OCI-LY1 (cell line): ENCODE measurements at regions not wholly inside any gene's neighbourhood (a gene's known extent, or its start where the extent isn't known, plus 50 kb on each side); places are given as distances from the start of the nearest gene placed in this dataset.

Experiments used
- H2AFZ ChIP-seq: fragments of 200-600 bp; sonication (generic), shearing (Covaris generic); 2 replicates; pipeline ENCODE4 v1.6.0; 2014; ENCODE audit warnings: antibody characterized with exemption, mild to moderate bottlenecking, low read length
- H3F3A ChIP-seq: fragments of 200-600 bp; sonication (generic), shearing (Covaris generic); 2 replicates; pipeline ENCODE4 v1.6.0; 2014; ENCODE audit warnings: mild to moderate bottlenecking, antibody characterized with exemption, low read length, moderate library complexity; ENCODE audit not compliant: insufficient read depth
- H3K27ac ChIP-seq: fragments of 200-600 bp; sonication (generic); 2 replicates; pipeline ENCODE4 v1.5.1; 2014; ENCODE audit warnings: low read length, mixed run types, mild to moderate bottlenecking, low read depth; ENCODE audit not compliant: poor library complexity, severe bottlenecking
- H3K27me3 ChIP-seq: fragments of 200-600 bp; sonication (generic); 2 replicates; pipeline ENCODE4 v1.6.0; 2014; ENCODE audit warnings: antibody characterized with exemption, mild to moderate bottlenecking, low read length, moderate library complexity; ENCODE audit not compliant: insufficient read depth
- H3K36me3 ChIP-seq: fragments of 200-600 bp; sonication (generic); 2 replicates; pipeline ENCODE4 v1.6.1; 2014; ENCODE audit warnings: mild to moderate bottlenecking, antibody characterized with exemption, low read length, moderate library complexity, mixed read lengths; ENCODE audit not compliant: insufficient read depth
- H3K4me1 ChIP-seq: fragments of 200-600 bp; sonication (generic); 2 replicates; pipeline ENCODE4 v1.5.1; 2014; ENCODE audit warnings: mild to moderate bottlenecking, low read length, moderate library complexity; ENCODE audit not compliant: insufficient read depth, severe bottlenecking
- H3K4me2 ChIP-seq: fragments of 200-600 bp; sonication (generic), shearing (Covaris generic); 2 replicates; pipeline ENCODE4 v1.6.1; 2014; ENCODE audit warnings: low read length
- H3K4me3 ChIP-seq: fragments of 200-600 bp; sonication (generic); 2 replicates; pipeline ENCODE4 v1.5.1; 2014; ENCODE audit warnings: low read length, low read depth, mild to moderate bottlenecking, mixed read lengths; ENCODE audit not compliant: poor library complexity, severe bottlenecking
- H3K79me2 ChIP-seq: fragments of 200-600 bp; shearing (Covaris generic); 2 replicates; pipeline ENCODE4 v1.6.1; 2016; ENCODE audit warnings: mixed run types, low read length, mixed read lengths; ENCODE audit not compliant: insufficient read depth
- H3K9ac ChIP-seq: fragments of 200-600 bp; sonication (generic), shearing (Covaris generic); 2 replicates; pipeline ENCODE4 v1.6.1; 2014; ENCODE audit warnings: mild to moderate bottlenecking, low read length, mixed read lengths
- H3K9me2 ChIP-seq: fragments of 200-600 bp; sonication (generic), shearing (Covaris generic); 2 replicates; pipeline ENCODE4 v1.6.1; 2014; ENCODE audit warnings: low read depth, mild to moderate bottlenecking, low read length, mixed read lengths
- H3K9me3 ChIP-seq: fragments of 200-600 bp; shearing (Covaris generic); 2 replicates; pipeline ENCODE4 v1.6.1; 2014; ENCODE audit warnings: low read length, mixed read lengths
- H4K20me1 ChIP-seq: fragments of 200-600 bp; sonication (generic), shearing (Covaris generic); 2 replicates; pipeline ENCODE4 v1.6.0; 2016; ENCODE audit warnings: mild to moderate bottlenecking, low read length; ENCODE audit not compliant: insufficient read depth
- CTCF ChIP-seq: fragments of 200-600 bp; sonication (generic), shearing (Covaris generic); IDR thresholded peaks from 2 replicates; pipeline ENCODE4 v1.5.1; 2017; ENCODE audit warnings: mild to moderate bottlenecking, antibody characterized with exemption, low read length, moderate library complexity, mixed read lengths
- EZH2 ChIP-seq: fragments of 200-600 bp; sonication (generic), shearing (Covaris generic); IDR thresholded peaks from 2 replicates; pipeline ENCODE4 v1.8.0; 2017; ENCODE audit warnings: borderline replicate concordance, mixed run types, mild to moderate bottlenecking, antibody characterized with exemption, low read length, moderate library complexity, mixed read lengths

- Histone ChIP-seq H3K27me3 (no peaks in the 10 kb centered on the region), H3K4me3 (no peak overlapping the region), H3K9me3 (no peaks in the 10 kb centered on the region), H3K79me2 (no peaks in the 10 kb centered on the region), H3K27ac (no peak overlapping the region), H3K9ac (no peak overlapping the region), H3F3A (no peaks in the 10 kb centered on the region), H3K4me2 (no peak overlapping the region), H4K20me1 (no peaks in the 10 kb centered on the region), H3K9me2 (no peaks in the 10 kb centered on the region), H3K4me1 (no peaks in the 10 kb centered on the region), H2AFZ (no peak overlapping the region), H3K36me3 (no peaks in the 10 kb centered on the region)
- TF ChIP-seq CTCF: no peak
- no peak for TF ChIP-seq EZH2
Observed at GRCh38 chr4:3866813-3867129, 100.6 kb downstream of the ADRA2C start.

- Histone ChIP-seq H3K79me2 (no peaks in the 10 kb centered on the region), H3K9me3 (no peaks in the 10 kb centered on the region), H3K4me3 (no peak overlapping the region), H3F3A (no peaks in the 10 kb centered on the region), H3K27me3 (no peaks in the 10 kb centered on the region), H4K20me1 (no peaks in the 10 kb centered on the region), H3K36me3 (no peaks in the 10 kb centered on the region), H3K27ac (no peak overlapping the region), H3K9me2 (no peaks in the 10 kb centered on the region), H3K9ac (no peak overlapping the region), H2AFZ (no peak overlapping the region), H3K4me1 (no peaks in the 10 kb centered on the region), H3K4me2 (no peak overlapping the region)
- no peak for TF ChIP-seq CTCF
- no peak for TF ChIP-seq EZH2
Observed at GRCh38 chr4:3867403-3868100, 101.4 kb downstream of the ADRA2C start.

- Histone ChIP-seq H3K27me3 (no peaks in the 10 kb centered on the region), H3K4me3 (no peak overlapping the region), H4K20me1 (no peaks in the 10 kb centered on the region), H3K4me1 (no peaks in the 10 kb centered on the region), H3K9me2 (no peaks in the 10 kb centered on the region), H3K79me2 (no peaks in the 10 kb centered on the region), H3K27ac (no peak overlapping the region), H3F3A (no peaks in the 10 kb centered on the region), H3K9me3 (no peaks in the 10 kb centered on the region), H2AFZ (no peak overlapping the region), H3K9ac (no peak overlapping the region), H3K36me3 (no peaks in the 10 kb centered on the region), H3K4me2 (no peak overlapping the region)
- TF ChIP-seq CTCF (no peak), EZH2 (no peak)
Observed at GRCh38 chr4:3868211-3869173, 102.3 kb downstream of the ADRA2C start.
